ES-I3 (cell line): ENCODE measurements at regions not wholly inside any gene's neighbourhood (a gene's known extent, or its start where the extent isn't known, plus 50 kb on each side); places are given as distances from the start of the nearest gene placed in this dataset.

Experiments
- H3K36me3 ChIP-seq: 2 replicates; pipeline ENCODE4 v1.6.1; 2013; ENCODE audit warnings: mild to moderate bottlenecking, low read length, control low read depth, moderate library complexity; ENCODE audit not compliant: insufficient read depth
- H3K4me1 ChIP-seq: 2 replicates; pipeline ENCODE4 v1.6.1; 2013; ENCODE audit warnings: mild to moderate bottlenecking, control low read depth, low read length; ENCODE audit not compliant: insufficient read depth
- H3K9ac ChIP-seq: 2 replicates; pipeline ENCODE4 v1.6.1; 2013; ENCODE audit warnings: low read depth, mild to moderate bottlenecking, low read length, moderate library complexity
- H3K9me3 ChIP-seq: 2 replicates; pipeline ENCODE4 v1.6.1; 2013; ENCODE audit warnings: mild to moderate bottlenecking, low read length, moderate library complexity; ENCODE audit not compliant: control insufficient read depth, insufficient read depth

GRCh38 chr14:39491134-39491571 lies 58.9 kb upstream of the FBXO33 start:
- Histone ChIP-seq H3K9ac (no peak overlapping the region), H3K9me3 (no peaks in the 10 kb centered on the region), H3K4me1 (peaks cover 4% of the 10 kb centered on the region; the same call in 1 of the 2 replicates), H3K36me3 (no peaks in the 10 kb centered on the region)

- H3K9ac ChIP-seq = no peak overlapping the region
- H3K4me1 ChIP-seq = peaks cover 4% of the 10 kb centered on the region; the same call in 1 of the 2 replicates
- H3K9me3 ChIP-seq = no peaks in the 10 kb centered on the region
- no peaks in the 10 kb centered on the region for H3K36me3 ChIP-seq
Observed at GRCh38 chr14:39488600-39488999, 56.4 kb upstream of the FBXO33 start.

- Histone ChIP-seq H3K36me3 (no peaks in the 10 kb centered on the region), H3K9me3 (no peaks in the 10 kb centered on the region), H3K4me1 (no peaks in the 10 kb centered on the region), H3K9ac (no peak overlapping the region)
Observed at GRCh38 chr14:39483682-39484081, 51.4 kb upstream of the FBXO33 start.
